ENCODE measurements at regions not wholly inside any gene's neighbourhood (a gene's known extent, or its start where the extent isn't known, plus 50 kb on each side); places are given as distances from the start of the nearest gene placed in this dataset.

GRCh38 chr1:240001177-240001740 lies 90.4 kb upstream of the FMN2 start:
- Histone ChIP-seq H3K27ac (ENCODE audit: low read length) (no peak overlapping the region), H3K36me3 (ENCODE audit: control insufficient read depth, insufficient read depth, low read length) (no peaks in the 10 kb centered on the region), H3K9me3 (ENCODE audit: control insufficient read depth, insufficient read depth, low read depth, low read length) (no peaks in the 10 kb centered on the region), H3K27me3 (ENCODE audit: control insufficient read depth, insufficient read depth, low read length) (peaks cover 2% of the 10 kb centered on the region; the same call in 1 of the 2 replicates), H3K4me1 (ENCODE audit: control insufficient read depth, insufficient read depth, low read length) (no peaks in the 10 kb centered on the region), H3K4me3 (ENCODE audit: low read depth in 2 of 2, low read length in 2 of 2) (no peak overlapping the region)
- TF ChIP-seq POLR2AphosphoS5 (IDR thresholded peaks at IDR 0.05; ENCODE audit: low read depth, low read length) (no peak), SIN3A (IDR thresholded peaks at IDR 0.05; ENCODE audit: borderline replicate concordance, insufficient read depth, low read depth, low read length) (no peak), TCF7L2 (IDR thresholded peaks at IDR 0.05; ENCODE audit: low read depth, low read length) (no peak)
- TF ChIP-seq, protein P1, sequence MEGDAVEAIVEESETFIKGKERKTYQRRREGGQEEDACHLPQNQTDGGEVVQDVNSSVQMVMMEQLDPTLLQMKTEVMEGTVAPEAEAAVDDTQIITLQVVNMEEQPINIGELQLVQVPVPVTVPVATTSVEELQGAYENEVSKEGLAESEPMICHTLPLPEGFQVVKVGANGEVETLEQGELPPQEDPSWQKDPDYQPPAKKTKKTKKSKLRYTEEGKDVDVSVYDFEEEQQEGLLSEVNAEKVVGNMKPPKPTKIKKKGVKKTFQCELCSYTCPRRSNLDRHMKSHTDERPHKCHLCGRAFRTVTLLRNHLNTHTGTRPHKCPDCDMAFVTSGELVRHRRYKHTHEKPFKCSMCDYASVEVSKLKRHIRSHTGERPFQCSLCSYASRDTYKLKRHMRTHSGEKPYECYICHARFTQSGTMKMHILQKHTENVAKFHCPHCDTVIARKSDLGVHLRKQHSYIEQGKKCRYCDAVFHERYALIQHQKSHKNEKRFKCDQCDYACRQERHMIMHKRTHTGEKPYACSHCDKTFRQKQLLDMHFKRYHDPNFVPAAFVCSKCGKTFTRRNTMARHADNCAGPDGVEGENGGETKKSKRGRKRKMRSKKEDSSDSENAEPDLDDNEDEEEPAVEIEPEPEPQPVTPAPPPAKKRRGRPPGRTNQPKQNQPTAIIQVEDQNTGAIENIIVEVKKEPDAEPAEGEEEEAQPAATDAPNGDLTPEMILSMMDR (IDR thresholded peaks at IDR 0.05) = no peak
- TF ChIP-seq, protein P2, sequence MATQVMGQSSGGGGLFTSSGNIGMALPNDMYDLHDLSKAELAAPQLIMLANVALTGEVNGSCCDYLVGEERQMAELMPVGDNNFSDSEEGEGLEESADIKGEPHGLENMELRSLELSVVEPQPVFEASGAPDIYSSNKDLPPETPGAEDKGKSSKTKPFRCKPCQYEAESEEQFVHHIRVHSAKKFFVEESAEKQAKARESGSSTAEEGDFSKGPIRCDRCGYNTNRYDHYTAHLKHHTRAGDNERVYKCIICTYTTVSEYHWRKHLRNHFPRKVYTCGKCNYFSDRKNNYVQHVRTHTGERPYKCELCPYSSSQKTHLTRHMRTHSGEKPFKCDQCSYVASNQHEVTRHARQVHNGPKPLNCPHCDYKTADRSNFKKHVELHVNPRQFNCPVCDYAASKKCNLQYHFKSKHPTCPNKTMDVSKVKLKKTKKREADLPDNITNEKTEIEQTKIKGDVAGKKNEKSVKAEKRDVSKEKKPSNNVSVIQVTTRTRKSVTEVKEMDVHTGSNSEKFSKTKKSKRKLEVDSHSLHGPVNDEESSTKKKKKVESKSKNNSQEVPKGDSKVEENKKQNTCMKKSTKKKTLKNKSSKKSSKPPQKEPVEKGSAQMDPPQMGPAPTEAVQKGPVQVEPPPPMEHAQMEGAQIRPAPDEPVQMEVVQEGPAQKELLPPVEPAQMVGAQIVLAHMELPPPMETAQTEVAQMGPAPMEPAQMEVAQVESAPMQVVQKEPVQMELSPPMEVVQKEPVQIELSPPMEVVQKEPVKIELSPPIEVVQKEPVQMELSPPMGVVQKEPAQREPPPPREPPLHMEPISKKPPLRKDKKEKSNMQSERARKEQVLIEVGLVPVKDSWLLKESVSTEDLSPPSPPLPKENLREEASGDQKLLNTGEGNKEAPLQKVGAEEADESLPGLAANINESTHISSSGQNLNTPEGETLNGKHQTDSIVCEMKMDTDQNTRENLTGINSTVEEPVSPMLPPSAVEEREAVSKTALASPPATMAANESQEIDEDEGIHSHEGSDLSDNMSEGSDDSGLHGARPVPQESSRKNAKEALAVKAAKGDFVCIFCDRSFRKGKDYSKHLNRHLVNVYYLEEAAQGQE (IDR thresholded peaks at IDR 0.05; ENCODE audit: insufficient read depth in 1 of 2, low read depth in 2 of 2, low read length in 1 of 2) = no peak
- ATAC-seq = no peak
- in situ Hi-C loops (cut with HindIII; ENCODE audit: low pct_unique_long_range_greater_than_20kb, low sequenced_read_pairs) (no loop called here), intact Hi-C loops (cut with micrococcal nuclease; ENCODE audit: unreplicated experiment) (no loop called here)
- DNase-seq (ENCODE audit: low read depth, low spot score) = no peak
- ChIA-PET CTCF (no interaction called here), POLR2A (no interaction called here)
- BruUV-seq (replicated peaks) = no TSS peak

DNA sequence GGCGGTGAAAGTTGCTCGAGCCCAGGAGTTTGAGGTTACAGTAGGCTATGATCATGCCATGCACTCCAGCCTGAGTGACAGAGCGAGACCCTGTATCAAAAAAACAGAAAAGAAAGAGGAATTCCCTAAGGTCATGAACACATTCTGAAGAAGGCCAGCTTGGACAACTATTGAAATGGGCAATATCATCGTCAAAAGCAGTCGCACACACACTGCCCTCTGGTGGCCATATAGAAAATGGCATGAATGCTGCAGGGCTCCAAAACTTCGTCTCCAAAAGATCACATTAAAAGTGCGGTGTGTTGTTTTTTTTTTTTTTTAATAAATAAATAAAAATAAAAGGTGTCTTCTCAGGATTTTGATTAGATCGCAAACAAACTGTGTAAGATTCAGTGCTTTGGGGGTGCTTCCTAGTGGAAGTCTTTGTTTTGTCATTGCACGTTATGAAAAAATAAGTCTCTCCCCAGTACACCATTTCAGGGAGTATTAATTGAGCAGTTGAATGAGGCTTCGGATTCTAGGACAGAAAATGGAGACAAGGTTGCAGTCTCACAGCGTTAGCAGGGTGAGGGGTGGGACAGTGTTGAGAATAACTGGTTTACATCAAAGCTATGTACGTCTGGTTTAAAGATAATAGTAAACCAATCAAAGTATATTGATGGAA lies 87.5 kb upstream of the FMN2 start:
- ATAC-seq = no peak
- no TSS peak for BruUV-seq (replicated peaks)

More for the DNA sequence above, 87.5 kb upstream of the FMN2 start:
- Histone ChIP-seq H3K36me3 (ENCODE audit: control insufficient read depth, insufficient read depth, low read length) (no peaks in the 10 kb centered on the region), H3K4me3 (ENCODE audit: low read depth in 2 of 2, low read length in 2 of 2) (no peak overlapping the region), H3K4me1 (ENCODE audit: control insufficient read depth, insufficient read depth, low read length) (no peaks in the 10 kb centered on the region), H3K27me3 (ENCODE audit: control insufficient read depth, insufficient read depth, low read length) (no peaks in the 10 kb centered on the region), H3K27ac (ENCODE audit: low read length) (no peak overlapping the region), H3K9me3 (ENCODE audit: control insufficient read depth, insufficient read depth, low read depth, low read length) (no peaks in the 10 kb centered on the region)
- ChIA-PET CTCF (interaction anchor here (1.4 kb wide), 1 partner anchor 52 kb away, joined by 3 read pairs; no protein-coding TSS in a partner anchor), POLR2A (no interaction called here)
- DNase-seq (ENCODE audit: low read depth, low spot score) = no peak
- intact Hi-C loops (cut with micrococcal nuclease; ENCODE audit: unreplicated experiment) (no loop called here), in situ Hi-C loops (cut with HindIII; ENCODE audit: low pct_unique_long_range_greater_than_20kb, low sequenced_read_pairs) (no loop called here)
- TF ChIP-seq, protein P1 (IDR thresholded peaks at IDR 0.05) = peak; percentile 88
- TF ChIP-seq POLR2AphosphoS5 (IDR thresholded peaks at IDR 0.05; ENCODE audit: low read depth, low read length) = no peak
